Ectodermal cell (in vitro differentiated cells): ENCODE measurements at regions not wholly inside any gene's neighbourhood (a gene's known extent, or its start where the extent isn't known, plus 50 kb on each side); places are given as distances from the start of the nearest gene placed in this dataset.

ENCODE experiments used
- H3K27ac ChIP-seq: 2 replicates; pipeline ENCODE4 v1.7.0; 2013; ENCODE audit warnings: mild to moderate bottlenecking, low read depth, low read length; ENCODE audit not compliant: insufficient read depth, poor library complexity, severe bottlenecking
- H3K27me3 ChIP-seq: 2 replicates; pipeline ENCODE4 v1.7.0; 2013; ENCODE audit warnings: mild to moderate bottlenecking, low read length; ENCODE audit not compliant: insufficient read depth, control insufficient read depth, poor library complexity, severe bottlenecking
- H3K36me3 ChIP-seq: one replicate; pipeline ENCODE4 v1.7.0; 2013; ENCODE audit warnings: low read length; ENCODE audit not compliant: control insufficient read depth, insufficient read depth
- H3K4me1 ChIP-seq: one replicate; pipeline ENCODE4 v1.7.0; 2013; ENCODE audit warnings: low read length; ENCODE audit not compliant: control insufficient read depth, insufficient read depth
- H3K4me3 ChIP-seq: 2 replicates; pipeline ENCODE4 v1.7.0; 2013; ENCODE audit warnings: low read depth, low read length, control low read depth; ENCODE audit not compliant: insufficient read depth
- H3K9me3 ChIP-seq: 2 replicates; pipeline ENCODE4 v1.7.0; 2013; ENCODE audit warnings: mild to moderate bottlenecking, low read length, moderate library complexity; ENCODE audit not compliant: control insufficient read depth
- WGBS, 2 experiments: methylation state at CpG; one replicate each; pipeline ENCODE4 v1.1.7; 2013; ENCODE audit warnings: missing lambda C conversion rate in 2 of 2; 5-methylcytosine and 5-hydroxymethylcytosine counted together

GRCh38 chr11:62073061-62073460 is 50.8 kb upstream of the INCENP start:
- Histone ChIP-seq H3K27ac (no peak overlapping the region), H3K27me3 (no peaks in the 10 kb centered on the region), H3K9me3 (no peaks in the 10 kb centered on the region), H3K4me3 (no peak overlapping the region), H3K36me3 (no peaks in the 10 kb centered on the region), H3K4me1 (peaks cover 11% of the 10 kb centered on the region)
- WGBS, 2 experiments: 96 to 100% methylated on average over 4 of the region's 4 CpGs

DNA sequence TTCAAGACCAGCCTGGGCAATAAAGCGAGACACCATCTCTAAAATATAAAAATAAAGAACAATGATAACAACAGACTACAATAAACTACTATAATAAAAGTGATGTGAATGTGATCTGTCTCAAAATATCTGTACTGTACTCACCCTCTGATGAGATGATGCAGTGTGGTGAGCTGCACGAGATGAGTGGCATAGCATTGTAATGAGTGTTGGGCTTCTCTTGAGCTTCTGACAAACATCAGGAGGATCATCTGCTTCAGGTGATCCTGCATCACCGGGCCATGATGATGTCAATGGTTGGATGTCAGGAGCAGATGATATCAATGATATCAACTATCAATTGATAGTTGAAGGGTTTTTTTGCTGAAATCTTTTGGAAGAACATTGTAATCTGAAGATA is 52.4 kb upstream of the INCENP start:
- 91 to 95% methylated on average over 2 of the region's 3 CpGs for WGBS, 2 experiments
- H3K9me3 ChIP-seq: no peaks in the 10 kb centered on the region
- peaks cover 11% of the 10 kb centered on the region for H3K4me1 ChIP-seq
- no peak overlapping the region for H3K27ac ChIP-seq
- H3K4me3 ChIP-seq: no peak overlapping the region
- no peaks in the 10 kb centered on the region for H3K27me3 ChIP-seq
- H3K36me3 ChIP-seq: no peaks in the 10 kb centered on the region

DNA sequence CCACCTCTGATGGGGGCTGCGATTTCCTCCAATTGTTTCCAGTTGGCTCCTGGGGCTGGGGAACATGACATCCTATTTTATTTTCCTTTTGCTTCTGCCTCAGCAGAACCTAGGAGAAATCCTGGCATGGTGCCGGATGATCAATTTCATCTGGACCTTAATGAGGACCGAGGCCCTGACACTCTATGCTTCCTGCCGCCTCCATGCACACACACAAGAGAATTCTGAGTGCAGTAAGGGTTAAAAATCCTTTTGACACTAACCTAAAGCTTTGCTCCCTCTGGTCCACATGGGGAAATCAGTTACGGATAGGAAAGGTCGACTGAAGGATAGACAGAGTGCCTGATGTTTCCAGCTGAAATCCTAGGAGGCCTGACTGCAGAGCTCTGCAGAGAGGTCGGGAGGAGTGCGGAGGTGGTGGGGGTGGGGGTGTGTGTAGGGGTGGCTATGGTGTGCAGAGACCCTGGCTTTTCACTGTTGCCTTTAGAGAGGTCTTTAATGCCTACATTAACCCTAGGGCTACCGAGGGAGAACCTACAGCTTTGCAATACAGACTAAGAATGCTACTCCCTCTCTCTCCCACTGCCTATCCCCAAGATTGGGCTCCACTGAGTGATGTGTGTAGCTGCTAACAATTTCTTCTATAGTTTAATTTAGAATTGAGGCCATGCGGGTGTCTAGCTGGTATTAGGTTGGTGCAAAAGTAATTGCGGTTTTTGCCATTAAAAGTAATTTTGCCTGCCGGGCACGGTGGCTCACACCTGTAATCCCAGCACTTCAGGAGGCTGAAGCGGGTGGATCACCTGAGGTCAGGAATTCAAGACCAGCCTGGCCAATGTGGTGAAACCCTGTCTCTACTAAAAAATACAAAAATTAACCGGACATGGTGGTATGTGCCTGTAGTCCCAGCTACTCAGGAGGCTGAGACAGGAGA is 53.6 kb upstream of the INCENP start:
- Histone ChIP-seq H3K9me3 (no peaks in the 10 kb centered on the region), H3K27ac (no peak overlapping the region), H3K27me3 (no peaks in the 10 kb centered on the region), H3K4me3 (no peak overlapping the region), H3K4me1 (peaks cover 11% of the 10 kb centered on the region), H3K36me3 (no peaks in the 10 kb centered on the region)
- WGBS, 2 experiments: 76 to 79% methylated on average over 15 of the region's 15 CpGs

DNA sequence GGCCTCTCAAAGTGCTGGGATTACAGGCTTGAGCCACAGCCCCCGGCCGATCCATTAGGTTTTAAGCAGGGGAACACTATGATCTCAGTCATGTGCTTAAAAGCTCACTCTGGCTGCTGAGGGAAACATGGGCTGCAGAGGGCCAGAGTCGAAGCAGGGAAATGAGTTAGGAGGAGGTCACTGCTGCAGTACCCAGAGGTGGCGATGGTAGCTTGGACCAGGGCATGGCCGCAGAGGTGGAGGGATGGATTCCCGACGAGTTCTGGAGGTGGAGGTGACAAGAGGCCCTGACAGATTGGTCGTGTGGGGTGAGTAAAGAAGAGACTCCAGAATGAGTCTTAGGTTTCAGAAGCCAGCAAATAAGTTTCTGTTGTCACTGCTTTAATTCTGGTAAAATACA is 54.4 kb upstream of the INCENP start:
- Histone ChIP-seq H3K27me3 (no peaks in the 10 kb centered on the region), H3K9me3 (no peaks in the 10 kb centered on the region), H3K4me3 (no peak overlapping the region), H3K36me3 (no peaks in the 10 kb centered on the region), H3K4me1 (peaks cover 11% of the 10 kb centered on the region), H3K27ac (no peak overlapping the region)
- WGBS, 2 experiments: 86 to 89% methylated on average over 8 of the region's 8 CpGs

DNA sequence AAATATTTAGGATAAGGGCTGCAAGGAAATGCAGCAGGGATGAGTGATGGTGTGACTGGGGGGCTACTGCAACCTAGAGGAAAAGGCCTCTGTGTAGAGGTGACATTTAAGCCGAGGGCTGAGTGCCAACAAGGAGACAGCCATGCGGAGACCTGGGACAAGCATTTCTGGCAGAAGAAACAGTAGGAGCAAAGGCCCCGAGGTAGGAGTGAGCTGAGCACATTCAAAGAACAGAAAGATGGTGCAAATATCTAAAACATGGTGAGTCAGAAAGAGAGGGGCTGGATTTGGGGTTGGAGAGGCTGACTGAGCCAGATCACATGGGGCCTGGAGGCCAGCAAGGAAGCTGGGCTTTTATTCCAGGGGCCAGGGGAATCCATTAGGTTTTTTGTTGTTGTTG is 55.1 kb upstream of the INCENP start:
- H3K27me3 ChIP-seq: no peaks in the 10 kb centered on the region
- no peaks in the 10 kb centered on the region for H3K36me3 ChIP-seq
- no peak overlapping the region for H3K4me3 ChIP-seq
- H3K9me3 ChIP-seq: no peaks in the 10 kb centered on the region
- H3K27ac ChIP-seq: no peak overlapping the region
- 92 to 96% methylated on average over 3 of the region's 3 CpGs for WGBS, 2 experiments
- peaks cover 11% of the 10 kb centered on the region for H3K4me1 ChIP-seq

DNA sequence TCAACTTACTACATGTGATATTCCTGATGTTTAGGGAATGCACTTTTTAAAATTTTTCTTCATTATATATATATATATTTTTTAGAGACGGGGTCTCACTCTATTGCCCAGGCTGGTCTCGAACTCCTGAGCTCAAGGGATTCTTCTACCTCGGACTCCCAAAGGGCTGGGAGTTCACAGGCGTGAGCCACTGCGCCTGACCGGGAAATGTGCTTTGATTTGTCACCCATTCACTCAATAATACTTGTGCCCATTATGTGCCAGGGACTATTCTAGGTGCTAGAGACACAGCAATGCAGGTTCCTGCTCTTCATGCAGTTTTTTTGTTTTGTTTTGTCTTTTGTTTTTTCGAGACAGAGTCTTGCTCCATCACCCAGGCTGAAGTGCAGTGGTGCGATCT is 56.1 kb upstream of the INCENP start:
- H3K4me3 ChIP-seq: no peak overlapping the region
- H3K27me3 ChIP-seq: no peaks in the 10 kb centered on the region
- H3K27ac ChIP-seq: no peak overlapping the region
- no peaks in the 10 kb centered on the region for H3K36me3 ChIP-seq
- WGBS, 2 experiments: 92% methylated on average over 8 of the region's 8 CpGs
- H3K9me3 ChIP-seq: no peaks in the 10 kb centered on the region
- peaks cover 11% of the 10 kb centered on the region for H3K4me1 ChIP-seq

- Histone ChIP-seq H3K27ac (no peak overlapping the region), H3K27me3 (no peaks in the 10 kb centered on the region), H3K9me3 (no peaks in the 10 kb centered on the region), H3K36me3 (no peaks in the 10 kb centered on the region), H3K4me3 (no peak overlapping the region), H3K4me1 (no peaks in the 10 kb centered on the region)
- 90 to 92% methylated on average over 2 of the region's 2 CpGs for WGBS, 2 experiments
Measured at GRCh38 chr11:62064221-62064620, 59.6 kb upstream of the INCENP start.

DNA sequence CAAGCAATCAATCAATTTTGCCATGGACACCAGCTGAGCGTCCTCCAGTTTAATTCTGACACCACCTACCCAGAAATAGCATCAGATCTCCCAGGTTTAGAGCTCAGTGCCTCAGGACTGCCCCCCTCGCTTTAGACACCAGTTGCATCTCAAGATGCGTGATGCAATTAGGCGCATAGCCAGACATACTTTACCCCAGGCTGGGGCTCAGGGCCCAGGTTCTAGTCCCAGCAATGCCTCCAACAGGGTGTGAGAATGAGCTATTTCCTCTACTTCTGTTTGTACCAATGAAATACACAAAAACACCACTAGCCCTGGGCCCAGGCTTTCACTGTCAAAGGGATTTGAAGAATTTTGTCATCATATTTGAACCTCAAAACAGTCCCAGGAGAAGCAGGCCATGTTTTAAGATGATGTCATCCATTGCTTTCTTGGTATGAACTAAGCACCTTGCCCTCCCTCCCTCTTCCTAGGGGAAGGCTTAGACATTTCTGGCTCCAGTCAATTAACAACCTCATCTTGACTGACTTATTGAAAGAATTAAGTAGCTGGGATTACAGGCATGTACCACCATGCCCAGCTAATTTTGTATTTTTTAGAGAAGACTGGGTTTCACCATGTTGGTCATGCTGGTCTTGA is 61.5 kb upstream of the INCENP start:
- Histone ChIP-seq H3K4me3 (no peak overlapping the region), H3K27ac (no peak overlapping the region)
- WGBS, 2 experiments: 91 to 98% methylated on average over 4 of the region's 4 CpGs

DNA sequence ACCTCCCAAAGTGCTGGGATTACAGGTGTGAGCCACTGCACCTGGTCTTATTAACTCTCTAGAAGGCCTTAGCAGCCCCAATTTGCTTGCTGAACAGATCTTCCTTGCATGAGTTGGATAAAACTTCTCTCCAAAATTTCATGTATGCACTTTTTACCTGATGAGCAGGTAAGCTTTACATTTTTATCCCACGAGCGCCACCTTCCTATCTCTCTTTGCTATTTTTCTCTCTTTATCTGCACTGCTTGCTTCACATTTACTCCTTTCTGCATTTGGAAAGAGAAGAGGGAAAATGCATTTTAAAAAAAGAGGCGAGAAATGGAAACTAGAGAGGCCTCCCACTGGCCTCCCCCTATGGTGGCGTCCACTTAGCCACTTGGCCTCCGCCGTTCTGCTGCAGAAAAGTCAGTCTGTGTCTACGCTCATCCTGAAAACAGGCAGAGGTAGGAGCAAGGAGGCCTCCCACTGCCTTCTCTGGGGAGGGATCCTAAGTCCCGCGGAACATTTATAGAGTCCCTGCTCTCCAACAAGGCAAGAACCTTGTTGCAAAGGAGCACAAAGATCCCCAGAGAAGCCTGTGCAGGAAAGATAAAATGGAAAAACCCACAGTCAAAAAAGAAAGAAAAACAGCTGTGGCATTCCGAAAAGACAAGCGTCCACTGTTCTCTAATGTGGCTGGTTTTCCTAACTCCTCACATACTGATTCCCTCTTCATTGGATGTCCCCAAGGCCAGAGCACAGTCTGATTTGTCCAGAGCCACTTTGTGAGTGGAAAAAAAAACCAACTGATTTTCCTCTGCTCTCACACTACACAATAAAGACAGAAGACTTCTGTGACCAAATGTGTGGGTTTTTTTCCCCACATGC is 62.2 kb upstream of the INCENP start:
- Histone ChIP-seq H3K27ac (peak overlapping the region; percentile 44), H3K36me3 (no peaks in the 10 kb centered on the region), H3K27me3 (no peaks in the 10 kb centered on the region), H3K4me3 (no peak overlapping the region), H3K4me1 (no peaks in the 10 kb centered on the region), H3K9me3 (no peaks in the 10 kb centered on the region)
- 79 to 85% methylated on average over 9 to 11 of the region's 11 CpGs for whole genome bisulfite sequencing, 2 experiments

More for the DNA sequence above, 61.5 kb upstream of the INCENP start:
- H3K9me3 ChIP-seq: no peaks in the 10 kb centered on the region
- H3K36me3 ChIP-seq: no peaks in the 10 kb centered on the region
- H3K27me3 ChIP-seq: no peaks in the 10 kb centered on the region
- no peaks in the 10 kb centered on the region for H3K4me1 ChIP-seq

GRCh38 chr11:62057069-62057468 is 66.7 kb upstream of the INCENP start:
- H3K9me3 ChIP-seq: no peaks in the 10 kb centered on the region
- WGBS, 2 experiments: 91 to 100% methylated on average over 1 to 2 of the region's 2 CpGs
- H3K27me3 ChIP-seq: no peaks in the 10 kb centered on the region
- no peak overlapping the region for H3K4me3 ChIP-seq
- H3K4me1 ChIP-seq: no peaks in the 10 kb centered on the region
- no peaks in the 10 kb centered on the region for H3K36me3 ChIP-seq
- H3K27ac ChIP-seq: no peak overlapping the region
